ENCODE measurements at regions not wholly inside any gene's neighbourhood (a gene's known extent, or its start where the extent isn't known, plus 50 kb on each side); places are given as distances from the start of the nearest gene placed in this dataset.

DNA sequence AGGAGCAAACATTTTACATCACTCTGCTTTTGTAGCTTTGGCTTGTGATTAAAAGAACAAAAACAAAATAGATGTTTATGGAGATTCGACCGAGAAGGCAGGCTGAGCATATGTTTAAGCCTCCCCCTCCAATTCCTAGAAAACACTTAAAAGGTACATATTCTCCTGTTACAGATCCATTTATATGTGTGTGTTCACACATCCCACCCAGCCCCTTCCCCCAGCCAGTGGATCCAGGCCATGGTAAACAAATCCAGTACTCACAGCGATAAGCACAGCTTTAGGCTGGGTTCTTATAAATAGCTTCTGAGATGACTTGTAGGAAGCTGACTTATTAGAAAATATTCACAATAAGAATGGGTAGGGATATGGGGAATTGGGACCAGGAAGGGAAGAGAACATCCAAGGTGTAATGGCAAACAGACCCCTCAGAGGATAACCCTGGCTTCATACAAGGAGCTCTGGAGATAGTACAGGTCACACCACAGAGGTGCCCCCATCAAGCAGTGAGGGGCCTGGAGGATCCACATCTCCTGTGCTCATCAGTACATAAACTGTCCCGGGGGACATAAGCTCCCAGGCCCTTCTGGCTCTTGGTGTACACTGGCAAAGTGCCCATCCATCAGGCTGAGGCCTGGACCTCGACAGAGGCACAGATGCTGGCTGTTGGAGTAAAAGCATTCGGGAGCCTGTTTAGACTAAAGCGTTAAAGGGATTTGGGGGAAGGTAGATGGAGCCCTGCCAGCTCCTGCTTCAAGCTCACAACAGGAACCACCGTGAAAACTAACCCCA is 70.0 kb upstream of the UBE2E1 start:
- TF ChIP-seq, protein P1, sequence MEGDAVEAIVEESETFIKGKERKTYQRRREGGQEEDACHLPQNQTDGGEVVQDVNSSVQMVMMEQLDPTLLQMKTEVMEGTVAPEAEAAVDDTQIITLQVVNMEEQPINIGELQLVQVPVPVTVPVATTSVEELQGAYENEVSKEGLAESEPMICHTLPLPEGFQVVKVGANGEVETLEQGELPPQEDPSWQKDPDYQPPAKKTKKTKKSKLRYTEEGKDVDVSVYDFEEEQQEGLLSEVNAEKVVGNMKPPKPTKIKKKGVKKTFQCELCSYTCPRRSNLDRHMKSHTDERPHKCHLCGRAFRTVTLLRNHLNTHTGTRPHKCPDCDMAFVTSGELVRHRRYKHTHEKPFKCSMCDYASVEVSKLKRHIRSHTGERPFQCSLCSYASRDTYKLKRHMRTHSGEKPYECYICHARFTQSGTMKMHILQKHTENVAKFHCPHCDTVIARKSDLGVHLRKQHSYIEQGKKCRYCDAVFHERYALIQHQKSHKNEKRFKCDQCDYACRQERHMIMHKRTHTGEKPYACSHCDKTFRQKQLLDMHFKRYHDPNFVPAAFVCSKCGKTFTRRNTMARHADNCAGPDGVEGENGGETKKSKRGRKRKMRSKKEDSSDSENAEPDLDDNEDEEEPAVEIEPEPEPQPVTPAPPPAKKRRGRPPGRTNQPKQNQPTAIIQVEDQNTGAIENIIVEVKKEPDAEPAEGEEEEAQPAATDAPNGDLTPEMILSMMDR (IDR thresholded peaks at IDR 0.05; ENCODE audit: borderline replicate concordance, extremely low read depth, low read length, poor library complexity, severe bottlenecking): no peak
- TF ChIP-seq EZH2 (IDR thresholded peaks at IDR 0.05; ENCODE audit: borderline replicate concordance, low read depth, low read length, severe bottlenecking): no peak
